MM.1S (cell line): ENCODE measurements at regions not wholly inside any gene's neighbourhood (a gene's known extent, or its start where the extent isn't known, plus 50 kb on each side); places are given as distances from the start of the nearest gene placed in this dataset.

Experiments used
- DNase-seq: peaks from one replicate; pipeline ENCODE4 v3.0.0-alpha.2; 2015
- H2AFZ ChIP-seq: fragments of 300-600 bp; sonication (generic); 2 replicates; pipeline ENCODE4 v1.6.0; 2016; ENCODE audit warnings: antibody characterized with exemption, low read length
- H3F3A ChIP-seq: fragments of 300-600 bp; sonication (generic); 2 replicates; pipeline ENCODE4 v1.6.1; 2016; ENCODE audit warnings: mild to moderate bottlenecking, antibody characterized with exemption, low read length, moderate library complexity, mixed read lengths; ENCODE audit not compliant: insufficient read depth
- H3K27ac ChIP-seq: fragments of 300-600 bp; sonication (generic); 2 replicates; pipeline ENCODE4 v1.5.1; 2016; ENCODE audit warnings: mild to moderate bottlenecking, low read length
- H3K27me3 ChIP-seq: fragments of 300-600 bp; sonication (generic); replicated peaks from 2 replicates; pipeline ENCODE4 v1.6.0; 2016; ENCODE audit warnings: low read length; ENCODE audit not compliant: insufficient read depth
- H3K36me3 ChIP-seq: fragments of 300-600 bp; sonication (generic); replicated peaks from 2 replicates; pipeline ENCODE4 v1.6.1; 2016; ENCODE audit warnings: mild to moderate bottlenecking, low read length, mixed read lengths; ENCODE audit not compliant: insufficient read depth
- H3K4me1 ChIP-seq: fragments of 300-600 bp; sonication (generic); 2 replicates; pipeline ENCODE4 v1.6.1; 2016; ENCODE audit warnings: low read length, mixed read lengths
- H3K4me2 ChIP-seq: fragments of 300-600 bp; sonication (generic); 2 replicates; pipeline ENCODE4 v1.6.0; 2016; ENCODE audit warnings: low read depth, low read length
- H3K4me3 ChIP-seq: fragments of 300-600 bp; sonication (generic); 2 replicates; pipeline ENCODE4 v1.5.1; 2016; ENCODE audit warnings: low read length, mixed read lengths
- H3K79me2 ChIP-seq: fragments of 300-600 bp; sonication (generic); 2 replicates; pipeline ENCODE4 v1.6.1; 2016; ENCODE audit warnings: mixed run types, low read length, mixed read lengths
- H3K9ac ChIP-seq: fragments of 300-600 bp; sonication (generic); 2 replicates; pipeline ENCODE4 v1.6.1; 2016; ENCODE audit warnings: low read length, mixed read lengths
- H3K9me2 ChIP-seq: fragments of 300-600 bp; sonication (generic); replicated peaks from 2 replicates; pipeline ENCODE4 v1.6.1; 2016; ENCODE audit warnings: mild to moderate bottlenecking, low read length, mixed read lengths; ENCODE audit not compliant: insufficient read depth
- H3K9me3 ChIP-seq: fragments of 300-600 bp; sonication (generic); replicated peaks from 2 replicates; pipeline ENCODE4 v1.6.1; 2016; ENCODE audit warnings: mild to moderate bottlenecking, low read length, mixed read lengths; ENCODE audit not compliant: insufficient read depth
- H4K20me1 ChIP-seq: fragments of 300-600 bp; sonication (generic); 2 replicates; pipeline ENCODE4 v1.6.1; 2016; ENCODE audit warnings: mild to moderate bottlenecking, low read length, moderate library complexity, mixed read lengths; ENCODE audit not compliant: insufficient read depth
- CTCF ChIP-seq: fragments of 300-600 bp; sonication (generic); IDR thresholded peaks from 2 replicates; pipeline ENCODE4 v1.5.1; 2016; ENCODE audit warnings: antibody characterized with exemption, low read length, mixed read lengths
- EZH2 ChIP-seq: fragments of 300-600 bp; sonication (generic); optimal IDR thresholded peaks from 2 replicates; pipeline ENCODE3; 2017; ENCODE audit warnings: low read depth, mild to moderate bottlenecking, antibody characterized with exemption, low read length, mixed read lengths
- EZH2phosphoT487 ChIP-seq: fragments of 300-600 bp; sonication (generic); IDR thresholded peaks from 2 replicates; pipeline ENCODE4 v1.6.1; 2018; ENCODE audit warnings: antibody characterized with exemption, low read length

- DNase-seq = no peak
- no peak overlapping the region for H3K4me3 ChIP-seq
- H3K4me2 ChIP-seq = no peak overlapping the region
- H3K27ac ChIP-seq = no peak overlapping the region
- no peak overlapping the region for H3K9ac ChIP-seq
- no peaks in the 10 kb centered on the region for H3F3A ChIP-seq
- no peak overlapping the region for H2AFZ ChIP-seq
- TF ChIP-seq EZH2 (no peak), CTCF (no peak), EZH2phosphoT487 (no peak)
- H3K36me3 ChIP-seq = no peaks in the 10 kb centered on the region
- no peaks in the 10 kb centered on the region for H3K9me2 ChIP-seq
- H3K4me1 ChIP-seq = no peaks in the 10 kb centered on the region
- no peaks in the 10 kb centered on the region for H4K20me1 ChIP-seq
- no peaks in the 10 kb centered on the region for H3K79me2 ChIP-seq
- H3K27me3 ChIP-seq = no peaks in the 10 kb centered on the region
- H3K9me3 ChIP-seq = no peaks in the 10 kb centered on the region
These were observed 84.3 kb upstream of the MAP4K4 start for GRCh38 chr2:101613056-101613704.

- Histone ChIP-seq H3K9ac (no peak overlapping the region), H3K4me2 (no peak overlapping the region), H3K9me3 (no peaks in the 10 kb centered on the region), H3K4me3 (no peak overlapping the region), H3K27me3 (no peaks in the 10 kb centered on the region), H3F3A (no peaks in the 10 kb centered on the region), H3K36me3 (no peaks in the 10 kb centered on the region), H3K4me1 (no peaks in the 10 kb centered on the region), H2AFZ (no peak overlapping the region), H4K20me1 (no peaks in the 10 kb centered on the region), H3K27ac (no peak overlapping the region), H3K9me2 (no peaks in the 10 kb centered on the region), H3K79me2 (no peaks in the 10 kb centered on the region)
- no peak for TF ChIP-seq CTCF
- no peak for TF ChIP-seq EZH2phosphoT487
- DNase-seq = no peak
These were observed 85.5 kb upstream of the MAP4K4 start for GRCh38 chr2:101612019-101612418.

- no peak overlapping the region for H3K4me2 ChIP-seq
- H3K9me2 ChIP-seq = no peaks in the 10 kb centered on the region
- H3K9me3 ChIP-seq = no peaks in the 10 kb centered on the region
- TF ChIP-seq CTCF (no peak), EZH2 (no peak), EZH2phosphoT487 (no peak)
- no peaks in the 10 kb centered on the region for H3K4me1 ChIP-seq
- H3K4me3 ChIP-seq = no peak overlapping the region
- no peaks in the 10 kb centered on the region for H3K27me3 ChIP-seq
- H3K27ac ChIP-seq = no peak overlapping the region
- DNase-seq = no peak
- no peak overlapping the region for H2AFZ ChIP-seq
- no peaks in the 10 kb centered on the region for H3K79me2 ChIP-seq
- H3K9ac ChIP-seq = no peak overlapping the region
- no peaks in the 10 kb centered on the region for H3F3A ChIP-seq
- no peaks in the 10 kb centered on the region for H3K36me3 ChIP-seq
- H4K20me1 ChIP-seq = no peaks in the 10 kb centered on the region
These were observed 86.7 kb upstream of the MAP4K4 start for GRCh38 chr2:101610750-101611315.
